Fibroblast of lung (primary cell): ENCODE measurements at regions not wholly inside any gene's neighbourhood (a gene's known extent, or its start where the extent isn't known, plus 50 kb on each side); places are given as distances from the start of the nearest gene placed in this dataset.

ENCODE experiments used
- DNase-seq, 2 donors: peaks; one replicate each; pipeline versions ENCODE4 v3.0.0 to v3.0.0-alpha.2; 2010; ENCODE audit warnings: low read depth in 2 of 2
- H2AFZ ChIP-seq: 2 replicates; pipeline ENCODE4 v1.5.1; 2012; ENCODE audit warnings: low read length, control low read depth, inconsistent platforms
- H3K27ac ChIP-seq: 2 replicates; pipeline ENCODE4 v1.5.1; 2011; ENCODE audit warnings: low read length, control low read depth; ENCODE audit not compliant: insufficient read depth
- H3K27me3 ChIP-seq: 2 replicates; pipeline ENCODE4 v1.5.1; 2011; ENCODE audit warnings: mild to moderate bottlenecking, low read length; ENCODE audit not compliant: control insufficient read depth, insufficient read depth
- H3K36me3 ChIP-seq: 2 replicates; pipeline ENCODE4 v1.5.1; 2011; ENCODE audit warnings: low read length; ENCODE audit not compliant: control insufficient read depth, insufficient read depth
- H3K4me1 ChIP-seq: 2 replicates; pipeline ENCODE4 v1.5.1; 2011; ENCODE audit warnings: low read length; ENCODE audit not compliant: control insufficient read depth, insufficient read depth; ENCODE audit errors: extremely low read depth
- H3K4me2 ChIP-seq: 2 replicates; pipeline ENCODE4 v1.5.1; 2011; ENCODE audit warnings: low read length, control low read depth; ENCODE audit not compliant: insufficient read depth; ENCODE audit errors: extremely low read depth
- H3K4me3 ChIP-seq, 4 experiments: fragments of 200-600 bp in 1 of 4; sonication (generic) in 1 of 4; replicated peaks in 1 of 4; 2 replicates each; pipeline ENCODE4 v1.5.1; 2011 to 2016; ENCODE audit warnings: low read length in 4 of 4, low read depth in 3 of 4, mild to moderate bottlenecking in 3 of 4, control low read depth in 2 of 4, inconsistent platforms in 1 of 4, mixed read lengths in 1 of 4; ENCODE audit not compliant: insufficient read depth in 1 of 4; ENCODE audit errors: control extremely low read depth in 1 of 4
- H3K79me2 ChIP-seq: 2 replicates; pipeline ENCODE4 v1.5.1; 2012; ENCODE audit warnings: mild to moderate bottlenecking, low read length, inconsistent platforms; ENCODE audit not compliant: control insufficient read depth, insufficient read depth
- H3K9ac ChIP-seq: 2 replicates; pipeline ENCODE4 v1.5.1; 2011; ENCODE audit warnings: mild to moderate bottlenecking, low read length, control low read depth; ENCODE audit not compliant: insufficient read depth
- H3K9me3 ChIP-seq: 2 replicates; pipeline ENCODE4 v1.5.1; 2012; ENCODE audit warnings: low read depth, low read length; ENCODE audit not compliant: control insufficient read depth, insufficient read depth
- H4K20me1 ChIP-seq: 2 replicates; pipeline ENCODE4 v1.5.1; 2011; ENCODE audit warnings: low read length; ENCODE audit not compliant: control insufficient read depth, insufficient read depth; ENCODE audit errors: extremely low read depth
- EZH2 ChIP-seq: IDR thresholded peaks from 2 replicates; pipeline ENCODE4 v1.5.1; 2012; ENCODE audit warnings: low read length, control low read depth, mild to moderate bottlenecking; ENCODE audit errors: missing control alignments
- TF ChIP-seq, protein P1 (sequence below), 2 donors: IDR thresholded peaks in 1 of 2; conservative IDR thresholded peaks in 1 of 2; 1 replicate in 1 of 2; 2 replicates in 1 of 2; pipeline ENCODE4 v1.5.1; 2011 to 2012; ENCODE audit warnings: low read length in 2 of 2, control low read depth in 1 of 2, inconsistent platforms in 1 of 2, low read depth in 1 of 2, mild to moderate bottlenecking in 1 of 2

DNA sequence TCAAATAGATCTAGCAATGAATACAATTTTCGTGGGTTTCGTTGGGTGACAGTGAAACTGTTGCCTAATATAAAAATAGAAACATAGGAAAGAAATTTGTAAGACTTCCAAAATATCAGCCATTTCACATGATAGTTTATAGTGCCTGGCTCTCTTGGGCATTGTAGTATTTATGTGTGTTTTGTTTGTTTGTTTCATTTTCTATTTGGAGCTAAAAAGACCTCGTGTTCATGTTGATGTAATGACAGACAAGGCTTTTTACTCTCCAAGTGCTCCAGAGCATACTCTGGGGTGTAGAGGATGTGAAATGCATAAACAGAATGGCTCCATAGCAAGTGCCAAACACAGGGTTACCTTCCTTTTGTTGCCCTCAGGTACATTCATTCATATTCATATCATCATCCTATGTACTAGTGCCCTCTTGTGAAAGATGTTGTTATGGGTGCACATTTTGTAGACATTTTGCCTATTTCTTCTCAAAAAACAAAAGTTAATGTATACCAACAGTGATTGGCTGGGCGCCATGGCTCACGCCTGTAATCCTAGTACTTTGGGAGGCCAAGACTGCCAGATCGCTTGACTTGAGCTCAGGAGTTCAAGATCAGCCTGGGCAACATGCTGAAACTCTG is 100.7 kb upstream of the AMOT start:
- H3K27me3 ChIP-seq: no peaks in the 10 kb centered on the region
- H3K36me3 ChIP-seq: no peaks in the 10 kb centered on the region
- no peak overlapping the region for H3K4me3 ChIP-seq
- TF ChIP-seq, protein P1, sequence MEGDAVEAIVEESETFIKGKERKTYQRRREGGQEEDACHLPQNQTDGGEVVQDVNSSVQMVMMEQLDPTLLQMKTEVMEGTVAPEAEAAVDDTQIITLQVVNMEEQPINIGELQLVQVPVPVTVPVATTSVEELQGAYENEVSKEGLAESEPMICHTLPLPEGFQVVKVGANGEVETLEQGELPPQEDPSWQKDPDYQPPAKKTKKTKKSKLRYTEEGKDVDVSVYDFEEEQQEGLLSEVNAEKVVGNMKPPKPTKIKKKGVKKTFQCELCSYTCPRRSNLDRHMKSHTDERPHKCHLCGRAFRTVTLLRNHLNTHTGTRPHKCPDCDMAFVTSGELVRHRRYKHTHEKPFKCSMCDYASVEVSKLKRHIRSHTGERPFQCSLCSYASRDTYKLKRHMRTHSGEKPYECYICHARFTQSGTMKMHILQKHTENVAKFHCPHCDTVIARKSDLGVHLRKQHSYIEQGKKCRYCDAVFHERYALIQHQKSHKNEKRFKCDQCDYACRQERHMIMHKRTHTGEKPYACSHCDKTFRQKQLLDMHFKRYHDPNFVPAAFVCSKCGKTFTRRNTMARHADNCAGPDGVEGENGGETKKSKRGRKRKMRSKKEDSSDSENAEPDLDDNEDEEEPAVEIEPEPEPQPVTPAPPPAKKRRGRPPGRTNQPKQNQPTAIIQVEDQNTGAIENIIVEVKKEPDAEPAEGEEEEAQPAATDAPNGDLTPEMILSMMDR (conservative IDR thresholded peaks at IDR 0.05 in 1 of 2, IDR thresholded peaks at IDR 0.05 in 1 of 2; ENCODE audit: low read depth in 1 of 2, low read length in 2 of 2): no peak
- no peak for TF ChIP-seq EZH2
- H3K9me3 ChIP-seq: no peaks in the 10 kb centered on the region
- no peak overlapping the region for H3K27ac ChIP-seq
- no peaks in the 10 kb centered on the region for H4K20me1 ChIP-seq
- H3K79me2 ChIP-seq: no peaks in the 10 kb centered on the region
- H3K4me1 ChIP-seq: no peaks in the 10 kb centered on the region
- no peak overlapping the region for H2AFZ ChIP-seq
- H3K9ac ChIP-seq: no peak overlapping the region
- DNase-seq: peak in 1 of 2 donors; percentile 0
- H3K4me2 ChIP-seq: no peak overlapping the region

DNA sequence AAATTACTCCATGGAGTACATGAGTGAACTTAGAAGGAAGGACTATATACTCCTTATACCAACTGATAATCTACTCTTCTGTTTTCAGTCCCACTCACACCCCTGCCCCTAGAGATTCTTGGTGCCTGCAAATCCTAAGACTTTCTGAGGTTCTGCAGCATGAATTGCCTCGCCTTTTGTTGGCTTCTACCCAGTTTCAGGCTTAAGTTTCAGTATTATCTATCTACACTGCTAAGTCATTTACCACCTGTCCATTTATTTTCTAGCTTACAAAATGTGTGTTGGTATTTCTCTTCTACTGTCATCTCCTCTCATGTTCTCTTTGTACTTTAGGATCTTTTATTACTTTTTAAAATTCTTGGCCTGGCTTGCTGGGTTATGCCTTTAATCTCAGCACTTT is 94.4 kb upstream of the AMOT start:
- DNase-seq: no peak
- H3K9ac ChIP-seq: no peak overlapping the region
- no peaks in the 10 kb centered on the region for H3K27me3 ChIP-seq
- no peak overlapping the region for H3K4me3 ChIP-seq
- no peak overlapping the region for H3K4me2 ChIP-seq
- H3K36me3 ChIP-seq: no peaks in the 10 kb centered on the region
- TF ChIP-seq EZH2: no peak
- TF ChIP-seq, protein P1 (conservative IDR thresholded peaks at IDR 0.05 in 1 of 2, IDR thresholded peaks at IDR 0.05 in 1 of 2; ENCODE audit: low read depth in 1 of 2, low read length in 2 of 2): no peak
- no peaks in the 10 kb centered on the region for H3K9me3 ChIP-seq
- H3K79me2 ChIP-seq: no peaks in the 10 kb centered on the region
- H4K20me1 ChIP-seq: no peaks in the 10 kb centered on the region
- no peak overlapping the region for H2AFZ ChIP-seq
- no peak overlapping the region for H3K27ac ChIP-seq
- H3K4me1 ChIP-seq: no peaks in the 10 kb centered on the region

DNA sequence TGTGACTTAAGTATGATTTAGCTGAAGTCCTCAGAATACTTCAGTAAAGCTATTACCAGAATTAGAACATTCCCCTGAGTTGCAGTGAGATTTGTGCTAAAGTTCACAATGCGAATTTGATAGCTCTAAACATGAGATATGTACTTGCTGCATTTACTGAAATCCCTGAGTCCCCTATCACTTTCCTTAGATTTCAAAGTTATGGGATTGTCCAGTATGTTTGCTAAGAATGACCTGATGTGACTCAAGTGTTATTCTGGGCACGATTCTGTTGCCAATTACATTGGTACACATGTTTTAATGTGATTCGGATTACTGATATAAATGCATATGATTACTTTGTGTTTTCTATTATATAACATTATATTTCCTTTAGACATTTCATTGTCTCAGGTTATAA is 91.3 kb upstream of the AMOT start:
- H3K4me2 ChIP-seq: no peak overlapping the region
- TF ChIP-seq, protein P1 (conservative IDR thresholded peaks at IDR 0.05 in 1 of 2, IDR thresholded peaks at IDR 0.05 in 1 of 2; ENCODE audit: low read depth in 1 of 2, low read length in 2 of 2): no peak
- no peak for TF ChIP-seq EZH2
- no peaks in the 10 kb centered on the region for H3K9me3 ChIP-seq
- H3K36me3 ChIP-seq: no peaks in the 10 kb centered on the region
- no peaks in the 10 kb centered on the region for H3K27me3 ChIP-seq
- H3K79me2 ChIP-seq: no peaks in the 10 kb centered on the region
- H3K27ac ChIP-seq: no peak overlapping the region
- H3K4me1 ChIP-seq: no peaks in the 10 kb centered on the region
- no peaks in the 10 kb centered on the region for H4K20me1 ChIP-seq
- no peak overlapping the region for H2AFZ ChIP-seq
- H3K4me3 ChIP-seq: no peak overlapping the region
- no peak overlapping the region for H3K9ac ChIP-seq
- DNase-seq: no peak
